Memory B cell (primary cell): ENCODE measurements at regions not wholly inside any gene's neighbourhood (a gene's known extent, or its start where the extent isn't known, plus 50 kb on each side); places are given as distances from the start of the nearest gene placed in this dataset.
"Not testable (repeated sequence)": the region's sequence is repeated elsewhere in the genome, so short reads cannot be mapped to it uniquely, and the experiment has no call there.

Experiments
- ATAC-seq: fragments of 150-1000 bp; cut with Tn5 transposase; 2 replicates; pipeline ENCODE4 v1.10.0; 2021; ENCODE audit warnings: low read depth, mild to moderate bottlenecking, moderate library complexity
- DNase-seq, 2 donors: peaks; one replicate each; pipeline ENCODE4 v3.0.0; 2022; ENCODE audit warnings: low spot score in 2 of 2
- H3K27ac Mint-ChIP-seq: one replicate; pipeline ENCODE4 v1.8.0; 2022; ENCODE audit warnings: mild to moderate bottlenecking, moderate library complexity, mixed read lengths
- H3K27me3 Mint-ChIP-seq: one replicate; pipeline ENCODE4 v1.8.0; 2022; ENCODE audit warnings: mixed read lengths
- H3K36me3 Mint-ChIP-seq: one replicate; pipeline ENCODE4 v1.8.0; 2022; ENCODE audit warnings: mild to moderate bottlenecking, mixed read lengths
- H3K4me1 Mint-ChIP-seq: one replicate; pipeline ENCODE4 v1.8.0; 2022; ENCODE audit warnings: mixed read lengths
- H3K4me3 Mint-ChIP-seq: one replicate; pipeline ENCODE4 v1.8.0; 2022; ENCODE audit warnings: mild to moderate bottlenecking, moderate library complexity, mixed read lengths
- H3K9me3 Mint-ChIP-seq: one replicate; pipeline ENCODE4 v1.8.0; 2022; ENCODE audit warnings: mixed read lengths

DNA sequence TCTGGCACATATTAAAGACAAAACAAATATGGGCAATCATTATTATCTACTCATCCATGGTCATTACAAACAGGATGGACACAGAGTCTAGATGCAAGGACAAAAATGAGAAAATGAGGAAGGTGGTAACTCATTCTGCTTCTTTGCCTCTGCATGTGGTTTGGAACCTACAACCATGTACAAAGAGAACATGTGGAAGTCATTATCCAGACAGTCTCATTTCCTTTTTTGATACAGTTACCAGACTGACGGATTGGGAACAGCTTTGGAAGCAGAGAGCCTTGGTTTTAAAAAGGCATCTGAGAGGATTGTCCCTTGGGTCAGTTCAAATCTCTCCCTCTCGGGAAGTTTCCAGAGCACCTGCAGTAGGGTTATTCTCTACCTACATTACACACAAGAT, 433.4 kb upstream of the TNC start:
- Mint-ChIP-seq H3K27me3 (peaks cover 3% of the 10 kb centered on the region), H3K4me3 (no peak overlapping the region), H3K27ac (no peak overlapping the region), H3K9me3 (peaks cover 4% of the 10 kb centered on the region), H3K4me1 (peaks cover 3% of the 10 kb centered on the region), H3K36me3 (no peaks in the 10 kb centered on the region)
- ATAC-seq (no peak), DNase-seq (no peak)

DNA sequence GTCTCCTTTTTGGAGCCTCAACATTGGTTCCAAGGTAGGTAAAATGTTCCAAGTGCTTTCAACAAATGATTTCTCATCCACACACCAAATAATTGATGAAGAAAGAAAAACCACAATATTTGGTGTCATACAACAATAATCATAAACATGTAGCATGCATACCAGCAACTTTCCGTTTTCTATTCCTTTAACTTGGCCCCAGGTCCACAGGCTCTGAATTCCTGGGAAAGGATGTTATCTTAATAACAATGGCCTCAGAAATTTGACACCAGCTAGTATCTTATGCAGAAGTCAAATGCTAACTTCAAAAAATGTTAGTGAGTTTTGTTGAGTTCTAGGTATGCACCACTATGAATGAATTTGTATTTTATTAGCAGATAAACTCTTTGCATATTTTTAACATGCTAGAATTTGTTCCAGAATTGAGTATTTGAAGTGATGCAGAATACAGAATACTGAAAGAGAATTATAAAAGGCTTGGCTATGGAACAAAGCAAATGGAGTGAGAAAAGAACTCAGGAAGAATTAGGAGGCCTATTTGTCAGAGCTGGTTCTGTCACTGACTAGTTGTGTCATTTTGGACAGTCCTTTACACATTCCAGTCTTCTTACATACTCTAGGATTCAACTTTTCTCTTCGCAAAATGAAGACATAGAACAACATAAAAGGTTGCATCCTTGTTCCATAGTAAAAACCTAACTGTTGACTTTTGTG, 435.3 kb upstream of the TNC start:
- ATAC-seq (no peak), DNase-seq (no peak)
- Mint-ChIP-seq H3K36me3 (peaks cover 2% of the 10 kb centered on the region), H3K27ac (no peak overlapping the region), H3K27me3 (no peaks in the 10 kb centered on the region), H3K9me3 (peaks cover 10% of the 10 kb centered on the region), H3K4me3 (no peak overlapping the region), H3K4me1 (peaks cover 3% of the 10 kb centered on the region)

DNA sequence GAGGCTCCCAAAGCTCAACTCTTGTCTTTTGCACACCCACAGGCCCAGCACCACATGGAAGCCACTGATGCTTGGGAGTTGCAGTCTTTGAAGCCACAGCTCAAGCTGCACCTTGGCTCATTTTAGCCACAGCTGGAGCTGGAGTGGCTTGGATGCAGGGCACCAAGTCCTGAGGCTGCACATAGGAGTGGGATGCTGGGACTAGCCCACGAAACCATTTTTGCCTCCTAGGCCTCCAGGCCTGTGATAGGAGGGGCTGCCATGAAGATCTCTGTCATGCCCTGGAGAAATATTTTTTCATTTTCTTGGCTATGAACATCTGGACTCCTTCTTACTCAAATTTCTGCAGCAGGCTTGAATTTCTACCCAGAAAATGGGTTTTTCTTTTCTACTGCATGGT, 438.5 kb upstream of the TNC start:
- no peak overlapping the region for H3K27ac Mint-ChIP-seq
- H3K36me3 Mint-ChIP-seq = peaks cover 2% of the 10 kb centered on the region
- no peak overlapping the region for H3K4me3 Mint-ChIP-seq
- DNase-seq = no peak
- ATAC-seq = no peak
- peaks cover 2% of the 10 kb centered on the region for H3K27me3 Mint-ChIP-seq
- no peaks in the 10 kb centered on the region for H3K4me1 Mint-ChIP-seq
- peaks cover 10% of the 10 kb centered on the region for H3K9me3 Mint-ChIP-seq

DNA sequence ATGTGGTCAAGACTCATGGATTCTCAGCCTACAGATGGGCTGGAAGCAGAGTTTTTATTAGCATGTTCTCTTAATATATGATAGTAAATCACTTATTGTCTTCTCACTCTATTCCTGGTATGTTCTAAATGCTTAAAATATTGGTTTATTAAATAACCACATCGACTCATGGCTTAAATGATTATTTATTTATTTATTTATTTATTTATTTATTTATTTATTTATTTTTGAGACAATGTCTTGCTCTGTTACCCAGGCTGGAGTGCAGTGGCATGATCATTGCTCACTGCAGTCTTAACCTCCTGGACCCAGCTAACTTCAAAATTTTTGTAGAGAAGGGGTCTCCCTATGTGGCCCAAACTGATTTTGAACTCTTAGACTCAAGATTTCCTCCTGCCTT, 457.2 kb upstream of the TNC start:
- no peak for DNase-seq
- Mint-ChIP-seq H3K36me3 (no peaks in the 10 kb centered on the region), H3K27ac (no peak overlapping the region)

DNA sequence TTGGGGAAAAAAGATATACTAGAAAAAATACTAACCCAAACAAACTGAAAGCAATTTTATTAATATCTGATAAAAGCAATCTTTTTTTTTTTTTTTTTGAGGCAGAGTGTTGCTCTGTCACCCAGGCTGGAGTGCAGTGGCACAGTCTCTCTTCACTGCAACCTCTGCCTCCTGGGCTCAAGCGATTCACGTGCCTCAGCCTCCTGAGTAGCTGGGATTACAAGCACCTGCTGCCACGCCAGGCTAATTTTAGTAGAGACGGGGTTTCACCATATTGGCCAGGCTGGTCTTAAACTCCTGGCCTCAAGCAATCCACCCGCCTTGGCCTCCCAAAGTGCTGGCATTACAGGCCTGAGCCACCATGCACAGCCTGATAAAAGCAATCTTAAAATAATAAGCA, 467.5 kb upstream of the TNC start:
- not testable (repeated sequence) for H3K9me3 Mint-ChIP-seq, ATAC-seq

More for the DNA sequence above, 457.2 kb upstream of the TNC start:
- Mint-ChIP-seq H3K9me3 (peaks cover 2% of the 10 kb centered on the region), H3K27me3 (no peaks in the 10 kb centered on the region), H3K4me1 (no peaks in the 10 kb centered on the region), H3K4me3 (no peak overlapping the region)
- ATAC-seq = no peak

DNA sequence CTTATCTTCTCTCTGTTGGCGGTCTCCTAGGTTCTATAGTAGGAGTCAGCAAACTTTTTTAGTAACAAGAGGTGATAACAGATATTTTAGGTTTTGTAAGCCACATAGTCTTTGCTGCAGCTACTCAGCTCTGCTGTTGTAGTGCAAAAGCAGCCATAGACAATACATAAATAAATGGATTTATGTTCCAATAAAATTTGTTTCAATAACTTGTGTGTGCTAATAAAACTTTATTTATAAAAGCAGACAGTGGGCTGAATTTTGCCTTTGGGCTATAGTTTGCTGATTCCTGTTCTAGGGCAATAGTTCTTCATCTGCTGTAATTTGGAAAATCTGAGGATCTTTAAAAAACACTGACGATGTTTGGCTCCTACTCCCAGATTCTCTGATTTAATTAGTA, 469.4 kb upstream of the TNC start:
- no peak overlapping the region for H3K27ac Mint-ChIP-seq
- H3K4me1 Mint-ChIP-seq = no peaks in the 10 kb centered on the region
- no peak for DNase-seq
- H3K9me3 Mint-ChIP-seq = no peaks in the 10 kb centered on the region
- H3K27me3 Mint-ChIP-seq = peaks cover 2% of the 10 kb centered on the region
- no peak overlapping the region for H3K4me3 Mint-ChIP-seq
- no peak for ATAC-seq
- H3K36me3 Mint-ChIP-seq = no peaks in the 10 kb centered on the region

More for the DNA sequence above, 467.5 kb upstream of the TNC start:
- not testable (repeated sequence) for H3K27me3 Mint-ChIP-seq, H3K27ac Mint-ChIP-seq, H3K4me1 Mint-ChIP-seq, DNase-seq, H3K36me3 Mint-ChIP-seq, H3K4me3 Mint-ChIP-seq

DNA sequence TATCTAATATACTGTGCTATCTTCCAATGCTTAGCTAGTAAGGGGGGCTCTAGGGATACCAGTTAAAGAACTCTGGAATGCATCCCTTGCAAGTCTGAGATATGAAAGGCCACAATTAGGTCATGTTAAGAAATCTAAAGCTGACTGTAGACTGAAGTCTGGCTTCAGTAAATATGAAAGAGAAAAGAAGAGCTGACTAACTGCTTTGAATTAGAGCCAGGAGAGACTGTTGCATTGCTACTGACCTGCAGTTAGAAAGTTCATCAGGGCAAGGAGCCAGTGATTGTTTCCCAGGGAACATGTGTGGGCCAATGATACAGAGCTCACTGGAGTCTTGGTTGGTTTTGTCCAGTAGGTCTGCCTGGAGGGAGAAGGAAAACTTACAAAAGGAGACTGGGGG, 472.1 kb upstream of the TNC start:
- Mint-ChIP-seq H3K27me3 (no peaks in the 10 kb centered on the region), H3K9me3 (no peaks in the 10 kb centered on the region), H3K36me3 (no peaks in the 10 kb centered on the region), H3K4me1 (no peaks in the 10 kb centered on the region), H3K4me3 (no peak overlapping the region), H3K27ac (no peak overlapping the region)
- DNase-seq (no peak), ATAC-seq (no peak)

DNA sequence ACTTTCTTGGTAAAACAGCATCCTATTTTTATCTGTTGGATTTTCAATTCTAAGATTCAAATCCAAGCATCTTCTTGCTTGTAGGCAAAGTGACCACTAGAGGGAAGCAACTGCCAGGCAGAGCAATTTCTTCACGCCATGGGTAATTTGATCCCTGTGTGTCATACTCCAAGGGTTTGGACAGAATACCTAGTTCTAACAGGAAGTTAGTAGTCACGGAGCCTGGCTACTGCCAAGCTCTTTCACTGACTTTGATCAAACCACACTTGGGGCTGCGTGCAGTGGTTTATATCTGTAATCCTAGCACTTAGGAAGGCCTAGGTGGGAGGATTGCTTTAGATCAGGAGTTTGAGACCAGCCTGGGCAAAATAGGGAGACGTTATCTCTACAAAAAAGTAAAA, 473.6 kb upstream of the TNC start:
- Mint-ChIP-seq H3K36me3 (no peaks in the 10 kb centered on the region), H3K9me3 (no peaks in the 10 kb centered on the region), H3K4me1 (no peaks in the 10 kb centered on the region), H3K27me3 (no peaks in the 10 kb centered on the region), H3K4me3 (no peak overlapping the region), H3K27ac (no peak overlapping the region)
- ATAC-seq (no peak), DNase-seq (no peak)

DNA sequence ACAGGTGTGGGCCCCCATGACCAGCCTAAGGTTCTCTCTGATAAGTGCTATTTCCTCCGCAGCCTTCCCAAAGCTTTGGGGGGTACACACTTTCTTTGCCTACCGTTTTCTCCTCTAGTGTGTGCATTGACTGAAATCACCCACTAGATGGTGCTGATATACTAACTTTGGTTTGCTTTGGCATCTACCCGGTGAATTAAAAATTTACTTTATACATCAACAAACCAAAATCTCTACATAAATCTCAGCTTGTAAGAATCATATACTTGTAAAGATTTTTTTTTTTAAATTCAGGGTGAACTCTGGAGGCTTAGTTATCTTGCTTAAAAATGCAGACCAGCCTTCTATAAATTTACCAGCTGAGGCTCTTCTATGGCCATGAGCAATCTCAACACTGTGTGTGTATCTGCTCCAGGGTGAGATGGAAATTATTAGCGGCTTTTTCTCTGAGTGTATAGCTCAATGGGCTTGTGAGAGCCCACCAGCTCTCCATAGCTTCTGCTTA, 475.7 kb upstream of the TNC start:
- H3K4me3 Mint-ChIP-seq = no peak overlapping the region
- H3K4me1 Mint-ChIP-seq = no peaks in the 10 kb centered on the region
- DNase-seq = no peak
- no peaks in the 10 kb centered on the region for H3K9me3 Mint-ChIP-seq
- H3K36me3 Mint-ChIP-seq = no peaks in the 10 kb centered on the region
- ATAC-seq = no peak
- no peak overlapping the region for H3K27ac Mint-ChIP-seq
- no peaks in the 10 kb centered on the region for H3K27me3 Mint-ChIP-seq

DNA sequence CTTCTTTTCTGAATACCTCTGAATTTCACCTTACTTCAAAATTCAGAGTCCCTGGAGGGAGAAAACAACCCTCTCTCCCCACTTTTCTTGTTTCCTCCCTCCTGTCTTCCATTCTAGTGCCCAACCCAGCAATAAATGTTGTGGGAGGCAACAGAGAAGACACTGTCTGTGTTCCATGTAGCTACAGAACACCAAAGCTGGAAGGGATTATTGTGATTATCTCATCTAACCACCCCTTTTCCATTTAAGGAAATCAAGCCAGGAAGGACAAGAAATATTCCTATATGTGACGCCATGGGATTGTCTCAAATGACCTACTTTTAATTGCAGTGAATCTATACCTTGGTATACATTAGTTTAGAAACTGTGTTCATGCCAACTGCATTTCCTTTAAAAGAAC, 476.6 kb upstream of the TNC start:
- no peaks in the 10 kb centered on the region for H3K27me3 Mint-ChIP-seq

DNA sequence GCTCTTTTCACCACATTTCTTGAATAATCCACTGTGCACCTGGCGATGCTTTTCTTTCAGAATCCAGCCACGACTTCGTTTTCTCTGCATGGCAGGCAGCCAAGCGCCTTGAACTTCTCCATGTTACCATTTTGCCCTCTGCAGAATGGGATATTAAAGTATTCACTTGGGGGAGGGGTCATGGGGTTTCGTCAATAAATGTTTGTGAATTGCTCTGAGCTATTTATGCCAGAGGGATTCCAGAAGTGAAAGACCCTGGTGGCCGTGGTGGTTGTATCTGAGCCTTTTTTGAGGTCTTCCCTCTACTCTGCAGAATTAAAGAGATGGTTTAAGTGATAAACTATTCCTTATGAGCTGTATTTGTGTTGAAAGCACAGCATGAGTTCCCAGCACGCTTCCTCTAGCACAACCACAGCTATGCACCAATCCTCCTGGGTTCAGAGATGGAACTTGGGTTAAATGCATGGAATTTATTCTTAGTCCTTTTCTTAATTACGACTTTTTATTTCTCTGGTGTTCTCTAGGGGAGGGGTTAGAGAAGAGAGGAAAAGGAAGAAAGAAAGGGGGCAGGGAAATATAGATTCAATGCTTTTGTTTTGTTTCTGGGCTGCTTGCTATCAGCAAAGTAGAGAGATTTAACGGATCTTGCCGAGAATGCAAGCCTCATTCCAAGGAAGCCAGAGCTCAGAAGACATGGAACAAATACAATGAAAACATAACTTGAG, 478.2 kb upstream of the TNC start:
- Mint-ChIP-seq H3K9me3 (no peaks in the 10 kb centered on the region), H3K4me1 (no peaks in the 10 kb centered on the region), H3K27me3 (peaks cover 2% of the 10 kb centered on the region), H3K4me3 (no peak overlapping the region), H3K36me3 (no peaks in the 10 kb centered on the region), H3K27ac (no peak overlapping the region)
- ATAC-seq (no peak), DNase-seq (no peak)

More for the DNA sequence above, 476.6 kb upstream of the TNC start:
- DNase-seq (no peak), ATAC-seq (no peak)
- Mint-ChIP-seq H3K9me3 (no peaks in the 10 kb centered on the region), H3K4me1 (no peaks in the 10 kb centered on the region), H3K27ac (no peak overlapping the region), H3K4me3 (no peak overlapping the region), H3K36me3 (no peaks in the 10 kb centered on the region)

DNA sequence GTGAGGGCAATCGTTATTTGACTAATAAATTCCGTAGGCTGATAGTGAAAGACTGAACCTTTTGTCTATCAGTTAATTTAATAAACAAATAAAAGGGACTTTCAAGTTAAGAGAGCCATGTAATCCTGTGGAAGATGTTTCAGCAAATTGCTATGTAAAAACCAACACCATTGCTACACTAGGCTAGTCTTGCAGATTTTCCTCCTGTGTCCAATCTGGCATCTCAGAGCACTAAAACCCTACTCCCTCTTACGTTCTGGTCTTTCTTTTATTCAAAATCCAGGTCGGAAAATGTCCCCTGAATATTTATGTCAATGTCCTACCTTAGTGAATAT, 478.8 kb upstream of the TNC start:
- no peaks in the 10 kb centered on the region for H3K4me1 Mint-ChIP-seq
- DNase-seq (no peak), ATAC-seq (no peak)
- H3K4me3 Mint-ChIP-seq = no peak overlapping the region
- peaks cover 2% of the 10 kb centered on the region for H3K27me3 Mint-ChIP-seq
- no peak overlapping the region for H3K27ac Mint-ChIP-seq
- H3K9me3 Mint-ChIP-seq = no peaks in the 10 kb centered on the region
- H3K36me3 Mint-ChIP-seq = no peaks in the 10 kb centered on the region

DNA sequence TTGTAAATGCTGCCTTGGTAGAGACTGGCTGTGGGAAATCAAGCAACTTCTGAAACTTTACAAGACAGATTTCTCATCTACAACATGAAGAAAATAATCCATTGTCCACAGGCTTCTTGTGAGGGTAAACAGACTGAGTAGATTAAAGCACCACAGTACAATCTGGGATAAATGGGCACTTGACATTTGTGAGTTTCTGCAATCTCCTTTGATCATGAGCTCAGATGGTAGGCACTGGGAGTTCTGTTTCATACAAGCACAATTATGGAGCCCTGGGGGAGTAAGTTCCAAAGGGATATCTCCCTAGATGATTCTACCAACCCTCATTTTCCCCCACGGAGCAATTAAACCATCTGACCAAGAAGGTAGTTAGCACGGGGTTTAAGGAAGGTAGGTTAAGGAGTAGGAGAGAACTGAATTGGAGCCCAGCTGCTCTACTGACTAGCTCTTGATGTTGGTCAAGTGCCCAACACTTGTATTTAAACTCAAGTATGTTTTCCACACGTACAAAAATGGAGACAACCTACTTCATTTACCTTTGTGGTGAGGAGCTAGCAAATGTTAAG, 479.5 kb upstream of the TNC start:
- ATAC-seq (no peak), DNase-seq (no peak)
- Mint-ChIP-seq H3K9me3 (no peaks in the 10 kb centered on the region), H3K4me1 (no peaks in the 10 kb centered on the region), H3K4me3 (no peak overlapping the region), H3K27me3 (peaks cover 2% of the 10 kb centered on the region), H3K36me3 (no peaks in the 10 kb centered on the region), H3K27ac (no peak overlapping the region)

DNA sequence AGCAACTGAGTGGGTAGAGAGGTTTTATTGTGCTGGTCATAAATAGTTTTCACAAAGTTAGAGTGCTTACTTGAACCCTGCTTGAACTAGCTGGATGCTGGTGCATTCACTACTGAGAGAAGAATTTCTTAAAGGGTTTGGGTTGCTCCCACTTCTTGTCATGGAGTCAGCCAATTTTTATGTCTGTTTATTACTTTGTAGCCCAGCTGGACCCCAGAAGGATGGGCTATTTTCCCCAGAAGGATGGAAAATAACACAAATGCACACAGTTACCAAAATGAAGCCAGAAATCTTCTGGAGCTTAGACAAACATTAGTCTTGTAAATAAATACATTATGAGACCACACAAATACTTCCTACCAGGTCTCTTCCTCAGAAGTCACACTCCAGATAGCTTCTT, 480.8 kb upstream of the TNC start:
- Mint-ChIP-seq H3K4me1 (no peaks in the 10 kb centered on the region), H3K27ac (no peak overlapping the region), H3K36me3 (no peaks in the 10 kb centered on the region), H3K4me3 (no peak overlapping the region), H3K9me3 (no peaks in the 10 kb centered on the region), H3K27me3 (peaks cover 2% of the 10 kb centered on the region)
- ATAC-seq = no peak
- DNase-seq = no peak
